Activated T-cell treated with anti-CD3 and anti-CD28 coated beads for 4 hours (primary cell): ENCODE measurements at regions not wholly inside any gene's neighbourhood (a gene's known extent, or its start where the extent isn't known, plus 50 kb on each side); places are given as distances from the start of the nearest gene placed in this dataset.
"Not testable (repeated sequence)": the region's sequence is repeated elsewhere in the genome, so short reads cannot be mapped to it uniquely, and the experiment has no call there.

ENCODE experiments used
- DNase-seq: peaks from one replicate; pipeline ENCODE4 v3.0.0-alpha.2; 2020

- no peak for DNase-seq
These were observed 251.2 kb upstream of the SGCG start for GRCh38 chr13:22929381-22930126.

GRCh38 chr13:22931576-22931975, 249.2 kb upstream of the SGCG start:
- DNase-seq = no peak

GRCh38 chr13:22932632-22933412, 248.0 kb upstream of the SGCG start:
- not testable (repeated sequence) for DNase-seq

GRCh38 chr13:22933571-22934181, 247.1 kb upstream of the SGCG start:
- DNase-seq = no peak

GRCh38 chr13:22934744-22935523, 245.8 kb upstream of the SGCG start:
- no peak for DNase-seq

- DNase-seq = no peak
These were observed 244.6 kb upstream of the SGCG start for GRCh38 chr13:22936228-22936627.

- no peak for DNase-seq
These were observed 243.5 kb upstream of the SGCG start for GRCh38 chr13:22937241-22937640.

- no peak for DNase-seq
These were observed 242.8 kb upstream of the SGCG start for GRCh38 chr13:22937953-22938352.

GRCh38 chr13:22938576-22938975, 242.2 kb upstream of the SGCG start:
- no peak for DNase-seq

GRCh38 chr13:22939157-22939556, 241.6 kb upstream of the SGCG start:
- DNase-seq = no peak

GRCh38 chr13:22940090-22940710, 240.6 kb upstream of the SGCG start:
- DNase-seq = no peak

- no peak for DNase-seq
These were observed 240.0 kb upstream of the SGCG start for GRCh38 chr13:22940736-22941135.

- not testable (repeated sequence) for DNase-seq
These were observed 239.3 kb upstream of the SGCG start for GRCh38 chr13:22941495-22941894.

GRCh38 chr13:22942831-22943230, 237.9 kb upstream of the SGCG start:
- not testable (repeated sequence) for DNase-seq

GRCh38 chr13:22944378-22944777, 236.4 kb upstream of the SGCG start:
- no peak for DNase-seq

- no peak for DNase-seq
These were observed 235.2 kb upstream of the SGCG start for GRCh38 chr13:22945321-22946226.

- no peak for DNase-seq
These were observed 232.4 kb upstream of the SGCG start for GRCh38 chr13:22948421-22948820.

GRCh38 chr13:22952018-22952417, 228.8 kb upstream of the SGCG start:
- not testable (repeated sequence) for DNase-seq

- not testable (repeated sequence) for DNase-seq
These were observed 225.6 kb upstream of the SGCG start for GRCh38 chr13:22955147-22955546.

- DNase-seq = not testable (repeated sequence)
These were observed 224.2 kb upstream of the SGCG start for GRCh38 chr13:22956456-22957115.

GRCh38 chr13:22959859-22960258, 220.9 kb upstream of the SGCG start:
- not testable (repeated sequence) for DNase-seq
